Gastroesophageal sphincter (tissue), 4 donors: ENCODE measurements at regions not wholly inside any gene's neighbourhood (a gene's known extent, or its start where the extent isn't known, plus 50 kb on each side); places are given as distances from the start of the nearest gene placed in this dataset.

ENCODE experiments used
- ATAC-seq: fragments of 150-250 bp; one replicate; pipeline ENCODE4 v1.9.1; 2016; ENCODE audit warnings: mild to moderate bottlenecking, moderate library complexity
- H3K27ac ChIP-seq, 4 donors: fragments of 200-600 bp; sonication (generic) in 3 of 4; 1 replicate in 3 of 4; 2 replicates in 1 of 4; pipeline ENCODE4 v1.5.1; 2016 to 2019
- H3K27me3 ChIP-seq: fragments of 200-600 bp; sonication (generic); one replicate; pipeline ENCODE4 v1.5.1; 2019
- H3K36me3 ChIP-seq, 2 donors: fragments of 200-600 bp; sonication (generic); one replicate each; pipeline ENCODE4 v1.5.1; 2019; ENCODE audit warnings: control low read depth in 1 of 2
- H3K4me1 ChIP-seq, 3 donors: fragments of 200-600 bp; sonication (generic); 1 replicate in 2 of 3; 2 replicates in 1 of 3; pipeline ENCODE4 v1.5.1; 2016 to 2019; ENCODE audit warnings: control low read depth in 2 of 3
- H3K4me3 ChIP-seq, 2 donors: fragments of 200-600 bp; sonication (generic); one replicate each; pipeline ENCODE4 v1.5.1; 2019; ENCODE audit warnings: mild to moderate bottlenecking in 1 of 2, moderate library complexity in 1 of 2
- H3K9me3 ChIP-seq, 3 donors: fragments of 200-600 bp; sonication (generic); one replicate each; pipeline ENCODE4 v1.5.1; 2017 to 2019; ENCODE audit warnings: control low read depth in 2 of 3
- EP300 ChIP-seq: sonication (generic); formaldehyde crosslinking; IDR thresholded peaks from one replicate; pipeline ENCODE4 v1.6.1; 2017; ENCODE audit warnings: antibody characterized with exemption, mild to moderate bottlenecking
- POLR2A ChIP-seq, 2 donors: fragments of 450-650 bp; IDR thresholded peaks; one replicate each; pipeline ENCODE4 v1.6.1; 2017; ENCODE audit warnings: antibody characterized with exemption in 2 of 2, mild to moderate bottlenecking in 2 of 2, moderate library complexity in 1 of 2
- POLR2AphosphoS5 ChIP-seq: sonication (generic); formaldehyde crosslinking; IDR thresholded peaks from one replicate; pipeline ENCODE4 v1.6.1; 2017; ENCODE audit warnings: antibody characterized with exemption
- WGBS, 2 donors: methylation state at CpG; one replicate each; pipeline ENCODE4 v1.1.5; 2018; ENCODE audit warnings: low coverage in 1 of 2; 5-methylcytosine and 5-hydroxymethylcytosine counted together
- TF ChIP-seq, protein P1 (sequence below), 4 experiments: fragments of 200-600 bp in 2 of 4; fragments of 450-650 bp in 2 of 4; sonication (generic) in 1 of 4; IDR thresholded peaks; one replicate each; pipeline ENCODE4 v1.5.1; 2017 to 2019; ENCODE audit warnings: antibody characterized with exemption in 4 of 4, mild to moderate bottlenecking in 2 of 4, moderate library complexity in 2 of 4

DNA sequence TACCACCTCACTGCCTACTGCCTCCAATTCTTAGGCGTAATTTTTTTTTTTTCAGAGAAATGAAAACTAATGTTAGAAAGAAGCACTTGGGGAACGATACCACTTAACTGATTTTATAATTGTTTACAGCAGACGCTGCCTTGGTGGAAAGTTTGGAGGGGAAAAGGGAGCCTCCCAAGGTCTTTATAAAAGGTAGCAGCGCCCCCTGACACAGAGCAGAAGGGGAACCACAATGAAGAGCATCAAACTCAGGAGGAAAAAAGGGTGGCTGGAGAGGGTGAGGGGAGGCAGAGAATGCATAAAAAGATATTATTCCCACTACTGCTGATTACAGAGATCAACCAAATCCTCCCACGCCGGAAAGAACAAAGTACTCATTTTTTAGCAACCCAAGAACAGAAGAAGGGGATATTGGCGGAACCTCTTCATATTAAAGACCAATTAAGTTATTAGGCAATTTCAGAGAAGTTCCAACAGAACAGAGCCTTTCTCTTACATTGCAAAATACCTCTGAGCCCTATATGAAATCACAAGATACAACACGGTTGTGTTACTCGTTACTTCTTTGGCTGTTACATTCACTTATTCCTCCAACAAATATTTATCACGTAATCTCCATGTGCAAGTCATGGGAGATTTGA is 135.8 kb downstream of the TEX36 start:
- H3K27me3 ChIP-seq = peaks cover 13% of the 10 kb centered on the region
- no peak overlapping the region for H3K4me3 ChIP-seq
- TF ChIP-seq EP300 (no peak), POLR2A (IDR thresholded peaks at IDR 0.05) (no peak), POLR2AphosphoS5 (no peak)
- TF ChIP-seq, protein P1, sequence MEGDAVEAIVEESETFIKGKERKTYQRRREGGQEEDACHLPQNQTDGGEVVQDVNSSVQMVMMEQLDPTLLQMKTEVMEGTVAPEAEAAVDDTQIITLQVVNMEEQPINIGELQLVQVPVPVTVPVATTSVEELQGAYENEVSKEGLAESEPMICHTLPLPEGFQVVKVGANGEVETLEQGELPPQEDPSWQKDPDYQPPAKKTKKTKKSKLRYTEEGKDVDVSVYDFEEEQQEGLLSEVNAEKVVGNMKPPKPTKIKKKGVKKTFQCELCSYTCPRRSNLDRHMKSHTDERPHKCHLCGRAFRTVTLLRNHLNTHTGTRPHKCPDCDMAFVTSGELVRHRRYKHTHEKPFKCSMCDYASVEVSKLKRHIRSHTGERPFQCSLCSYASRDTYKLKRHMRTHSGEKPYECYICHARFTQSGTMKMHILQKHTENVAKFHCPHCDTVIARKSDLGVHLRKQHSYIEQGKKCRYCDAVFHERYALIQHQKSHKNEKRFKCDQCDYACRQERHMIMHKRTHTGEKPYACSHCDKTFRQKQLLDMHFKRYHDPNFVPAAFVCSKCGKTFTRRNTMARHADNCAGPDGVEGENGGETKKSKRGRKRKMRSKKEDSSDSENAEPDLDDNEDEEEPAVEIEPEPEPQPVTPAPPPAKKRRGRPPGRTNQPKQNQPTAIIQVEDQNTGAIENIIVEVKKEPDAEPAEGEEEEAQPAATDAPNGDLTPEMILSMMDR (IDR thresholded peaks at IDR 0.05) = no peak
- no peak overlapping the region for H3K27ac ChIP-seq
- no peaks in the 10 kb centered on the region for H3K36me3 ChIP-seq
- H3K9me3 ChIP-seq = peaks cover 0 to 9% (median 0%) of the 10 kb centered on the region in 3 donors
- ATAC-seq = no peak
- no peaks in the 10 kb centered on the region for H3K4me1 ChIP-seq
- WGBS, 2 donors = 69 to 81% methylated on average over 6 to 10 of the region's 10 CpGs

DNA sequence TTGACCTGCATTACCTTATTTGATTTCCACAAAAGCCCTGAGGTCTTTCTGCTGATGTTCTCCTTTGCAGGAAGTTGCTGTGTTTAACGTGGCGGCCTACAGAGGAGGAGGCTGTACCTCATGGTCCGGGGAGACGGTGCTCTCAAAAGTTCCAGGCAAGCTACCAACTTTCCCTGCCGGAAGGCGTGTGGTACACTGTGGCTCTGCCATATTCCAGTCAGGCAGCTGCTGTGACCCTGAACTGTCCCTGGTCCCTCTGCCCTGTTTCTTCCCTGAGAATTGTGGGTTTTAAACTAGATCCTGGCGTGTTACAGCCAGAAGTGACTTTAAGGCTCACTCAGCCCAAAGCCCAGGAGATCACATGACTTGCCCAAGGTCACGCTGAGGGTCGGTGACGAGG is 139.2 kb downstream of the TEX36 start:
- WGBS, 2 donors = 72 to 91% methylated on average over 4 to 7 of the region's 10 CpGs
- ATAC-seq = no peak
- Histone ChIP-seq H3K4me3 (no peak overlapping the region), H3K36me3 (no peaks in the 10 kb centered on the region), H3K9me3 (no peaks in the 10 kb centered on the region), H3K27me3 (peaks cover 10% of the 10 kb centered on the region), H3K4me1 (peaks cover 0 to 9% (median 0%) of the 10 kb centered on the region in 3 donors), H3K27ac (no peak overlapping the region)
- TF ChIP-seq EP300 (no peak), POLR2AphosphoS5 (no peak)
- TF ChIP-seq, protein P1 (IDR thresholded peaks at IDR 0.05) = no peak

DNA sequence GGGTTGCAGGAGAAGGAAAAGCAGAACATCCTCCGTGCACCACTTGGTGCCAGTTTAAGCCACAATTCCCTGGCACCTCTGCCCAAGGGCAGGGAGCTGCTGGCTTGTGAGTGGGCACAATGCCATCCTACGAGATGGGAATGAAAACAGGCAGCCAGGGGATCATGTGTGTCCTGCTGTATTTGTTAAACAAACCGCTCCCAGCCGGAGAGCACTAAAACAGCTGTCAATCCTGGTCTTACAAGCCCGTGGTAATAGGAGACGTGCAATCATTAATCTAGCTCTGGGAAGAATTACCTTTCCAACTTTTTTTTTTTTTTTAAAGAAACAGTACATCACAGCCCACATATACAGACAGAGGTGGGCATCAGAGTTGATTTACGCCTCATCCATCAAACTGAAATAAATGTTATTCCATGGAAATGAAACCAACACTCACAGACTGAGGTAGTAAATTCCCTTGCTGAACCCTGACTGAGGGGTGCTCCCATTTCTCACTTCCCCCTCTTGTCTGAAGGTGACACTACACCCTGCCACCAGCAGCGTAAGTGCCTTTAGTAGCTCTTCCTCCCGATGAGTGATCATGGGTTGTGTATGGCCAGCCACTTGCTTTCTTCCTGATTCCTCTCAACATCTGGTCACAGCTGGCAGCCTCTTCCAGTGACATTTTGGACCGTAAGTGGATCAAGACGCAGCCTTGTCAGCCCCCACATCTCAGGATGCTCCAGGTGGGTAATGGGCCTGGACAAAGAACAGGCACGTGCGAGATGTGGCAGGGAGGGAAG is 143.8 kb downstream of the TEX36 start:
- TF ChIP-seq POLR2AphosphoS5 = peak; percentile 39
- TF ChIP-seq, protein P1 (IDR thresholded peaks at IDR 0.05) = no peak
- Histone ChIP-seq H3K27ac (no peak overlapping the region), H3K27me3 (no peaks in the 10 kb centered on the region), H3K4me1 (peaks cover 0 to 12% (median 0%) of the 10 kb centered on the region in 3 donors), H3K4me3 (no peak overlapping the region), H3K9me3 (no peaks in the 10 kb centered on the region), H3K36me3 (no peaks in the 10 kb centered on the region)
- 19 to 36% methylated on average over 6 to 12 of the region's 13 CpGs for WGBS, 2 donors
- peak; percentile 60 for ATAC-seq

DNA sequence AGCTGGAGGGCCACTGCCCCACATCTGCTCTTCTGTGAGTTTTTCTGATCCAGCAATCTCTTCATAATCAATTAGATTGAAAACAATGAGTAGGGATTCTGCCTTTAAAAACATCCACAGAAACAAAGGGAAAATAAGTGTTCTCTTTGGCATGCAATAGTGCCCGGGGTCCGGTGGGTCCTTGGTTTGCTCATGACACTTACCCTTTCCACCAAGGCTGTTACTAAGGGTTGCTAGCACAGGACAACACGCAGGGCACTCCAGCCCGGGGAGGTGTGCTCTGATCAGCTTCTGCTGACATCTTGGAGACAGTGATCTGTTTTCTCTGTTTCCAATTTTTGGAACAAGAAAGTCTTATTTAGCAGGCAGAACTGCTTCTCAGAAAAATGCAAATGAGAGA is 146.7 kb downstream of the TEX36 start:
- Histone ChIP-seq H3K9me3 (no peaks in the 10 kb centered on the region), H3K4me3 (no peak overlapping the region), H3K27me3 (peaks cover 5% of the 10 kb centered on the region), H3K27ac (no peak overlapping the region), H3K4me1 (peaks cover 0 to 12% (median 0%) of the 10 kb centered on the region in 3 donors), H3K36me3 (no peaks in the 10 kb centered on the region)
- 87 to 100% methylated on average over 2 to 4 of the region's 4 CpGs for WGBS, 2 donors
- no peak for TF ChIP-seq POLR2A (IDR thresholded peaks at IDR 0.05)
- TF ChIP-seq, protein P1 (IDR thresholded peaks at IDR 0.05) = no peak
- no peak for TF ChIP-seq EP300
- no peak for TF ChIP-seq POLR2AphosphoS5
- ATAC-seq = no peak

DNA sequence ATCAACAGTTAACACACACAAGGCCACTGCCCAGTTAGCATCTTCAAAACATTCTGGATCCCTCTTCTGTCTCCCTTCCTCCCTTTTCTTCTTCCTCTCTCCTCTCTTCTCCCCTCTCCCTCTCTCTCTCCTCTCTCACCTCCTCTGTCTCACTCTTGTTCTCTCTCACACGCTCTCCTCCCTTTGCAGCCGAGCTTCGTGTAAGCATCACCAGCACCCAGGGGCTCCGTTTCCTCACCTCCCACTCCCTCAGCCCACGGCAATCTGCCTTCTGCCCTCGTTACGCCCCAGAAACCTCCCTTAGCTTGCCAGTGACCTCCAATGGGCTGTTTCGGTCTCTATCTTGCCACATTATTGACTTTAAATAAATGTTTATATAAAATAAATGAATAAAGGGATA is 147.4 kb downstream of the TEX36 start:
- 86 to 87% methylated on average over 4 to 8 of the region's 8 CpGs for WGBS, 2 donors
- TF ChIP-seq EP300 (no peak), POLR2AphosphoS5 (no peak), POLR2A (IDR thresholded peaks at IDR 0.05) (no peak)
- TF ChIP-seq, protein P1 (IDR thresholded peaks at IDR 0.05) = no peak

More for the DNA sequence above, 147.4 kb downstream of the TEX36 start:
- no peak overlapping the region for H3K27ac ChIP-seq
- H3K27me3 ChIP-seq = peaks cover 5% of the 10 kb centered on the region
- H3K9me3 ChIP-seq = no peaks in the 10 kb centered on the region
- no peak overlapping the region for H3K4me3 ChIP-seq
- no peak for ATAC-seq
- peaks cover 0 to 12% (median 0%) of the 10 kb centered on the region in 3 donors for H3K4me1 ChIP-seq
- no peaks in the 10 kb centered on the region for H3K36me3 ChIP-seq
